ENCODE measurements at regions not wholly inside any gene's neighbourhood (a gene's known extent, or its start where the extent isn't known, plus 50 kb on each side); places are given as distances from the start of the nearest gene placed in this dataset.

- no peaks in the 10 kb centered on the region for H3K9me3 Mint-ChIP-seq
- no peaks in the 10 kb centered on the region for H3K36me3 Mint-ChIP-seq (ENCODE audit: low read depth)
- H3K27ac Mint-ChIP-seq, result no peak overlapping the region
- H3K27me3 Mint-ChIP-seq (ENCODE audit: low read depth, poor library complexity), result peaks cover 3% of the 10 kb centered on the region
- no peak for DNase-seq
- H3K4me3 Mint-ChIP-seq, result no peak overlapping the region
- no peaks in the 10 kb centered on the region for H3K4me1 Mint-ChIP-seq
- no peak for TF ChIP-seq CTCF (IDR thresholded peaks at IDR 0.05)
Measured at GRCh38 chr5:42015681-42016080, 90.6 kb downstream of the FBXO4 start.

GRCh38 chr5:42020788-42021530 lies 95.9 kb downstream of the FBXO4 start:
- TF ChIP-seq CTCF (IDR thresholded peaks at IDR 0.05), result no peak
- DNase-seq, result no peak
- no peaks in the 10 kb centered on the region for H3K9me3 Mint-ChIP-seq
- H3K4me3 Mint-ChIP-seq, result no peak overlapping the region
- H3K4me1 Mint-ChIP-seq, result no peaks in the 10 kb centered on the region
- no peaks in the 10 kb centered on the region for H3K36me3 Mint-ChIP-seq (ENCODE audit: low read depth)
- H3K27ac Mint-ChIP-seq, result no peak overlapping the region
- H3K27me3 Mint-ChIP-seq (ENCODE audit: low read depth, poor library complexity), result peaks cover 3% of the 10 kb centered on the region

DNA sequence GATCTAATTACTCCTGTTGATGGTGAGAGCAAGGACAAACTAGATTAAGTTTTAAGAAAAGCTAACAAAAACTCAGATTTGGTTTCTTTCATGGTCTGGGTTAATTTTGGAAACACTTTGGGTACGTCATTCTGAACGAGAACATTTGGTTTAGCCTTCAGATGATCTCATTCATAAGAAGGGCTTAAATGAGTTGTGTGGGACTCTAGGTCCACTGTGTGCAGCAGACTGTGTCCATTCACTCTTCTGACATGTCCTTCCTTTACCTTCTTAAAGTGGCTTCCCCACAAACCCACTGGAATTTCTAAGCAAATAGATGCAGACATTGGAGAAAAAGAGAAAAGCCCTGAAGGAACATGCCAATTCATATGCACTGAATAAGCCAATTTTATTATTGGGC lies 96.8 kb downstream of the FBXO4 start:
- Mint-ChIP-seq H3K27me3 (ENCODE audit: low read depth, poor library complexity) (peaks cover 3% of the 10 kb centered on the region), H3K36me3 (ENCODE audit: low read depth) (no peaks in the 10 kb centered on the region), H3K9me3 (no peaks in the 10 kb centered on the region), H3K27ac (no peak overlapping the region), H3K4me3 (no peak overlapping the region), H3K4me1 (no peaks in the 10 kb centered on the region)
- DNase-seq, result no peak
- TF ChIP-seq CTCF (IDR thresholded peaks at IDR 0.05), result no peak

- TF ChIP-seq CTCF (IDR thresholded peaks at IDR 0.05), result no peak
- DNase-seq, result no peak
Measured at GRCh38 chr5:42022383-42022972, 97.4 kb downstream of the FBXO4 start.

GRCh38 chr5:42026446-42026845 lies 101.4 kb downstream of the FBXO4 start:
- no peak for TF ChIP-seq CTCF (IDR thresholded peaks at IDR 0.05)
- H3K36me3 Mint-ChIP-seq (ENCODE audit: low read depth), result no peaks in the 10 kb centered on the region
- no peak overlapping the region for H3K27ac Mint-ChIP-seq
- no peak overlapping the region for H3K4me3 Mint-ChIP-seq
- H3K4me1 Mint-ChIP-seq, result no peaks in the 10 kb centered on the region
- peaks cover 3% of the 10 kb centered on the region for H3K27me3 Mint-ChIP-seq (ENCODE audit: low read depth, poor library complexity)
- DNase-seq, result no peak
- H3K9me3 Mint-ChIP-seq, result no peaks in the 10 kb centered on the region

More at GRCh38 chr5:42022383-42022972, 97.4 kb downstream of the FBXO4 start:
- Mint-ChIP-seq H3K4me1 (no peaks in the 10 kb centered on the region), H3K27ac (no peak overlapping the region), H3K36me3 (ENCODE audit: low read depth) (no peaks in the 10 kb centered on the region), H3K4me3 (no peak overlapping the region), H3K9me3 (no peaks in the 10 kb centered on the region), H3K27me3 (ENCODE audit: low read depth, poor library complexity) (peaks cover 3% of the 10 kb centered on the region)

- TF ChIP-seq CTCF (IDR thresholded peaks at IDR 0.05), result no peak
- H3K4me3 Mint-ChIP-seq, result no peak overlapping the region
Measured at GRCh38 chr5:42032137-42032536, 107.1 kb downstream of the FBXO4 start.

More at GRCh38 chr5:42032137-42032536, 107.1 kb downstream of the FBXO4 start:
- Mint-ChIP-seq H3K9me3 (no peaks in the 10 kb centered on the region), H3K27ac (no peak overlapping the region), H3K4me1 (no peaks in the 10 kb centered on the region), H3K36me3 (ENCODE audit: low read depth) (no peaks in the 10 kb centered on the region), H3K27me3 (ENCODE audit: low read depth, poor library complexity) (no peaks in the 10 kb centered on the region)
- no peak for DNase-seq
